ENCODE measurements at regions not wholly inside any gene's neighbourhood (a gene's known extent, or its start where the extent isn't known, plus 50 kb on each side); places are given as distances from the start of the nearest gene placed in this dataset.
"Not testable (repeated sequence)": the region's sequence is repeated elsewhere in the genome, so short reads cannot be mapped to it uniquely, and the experiment has no call there.

DNA sequence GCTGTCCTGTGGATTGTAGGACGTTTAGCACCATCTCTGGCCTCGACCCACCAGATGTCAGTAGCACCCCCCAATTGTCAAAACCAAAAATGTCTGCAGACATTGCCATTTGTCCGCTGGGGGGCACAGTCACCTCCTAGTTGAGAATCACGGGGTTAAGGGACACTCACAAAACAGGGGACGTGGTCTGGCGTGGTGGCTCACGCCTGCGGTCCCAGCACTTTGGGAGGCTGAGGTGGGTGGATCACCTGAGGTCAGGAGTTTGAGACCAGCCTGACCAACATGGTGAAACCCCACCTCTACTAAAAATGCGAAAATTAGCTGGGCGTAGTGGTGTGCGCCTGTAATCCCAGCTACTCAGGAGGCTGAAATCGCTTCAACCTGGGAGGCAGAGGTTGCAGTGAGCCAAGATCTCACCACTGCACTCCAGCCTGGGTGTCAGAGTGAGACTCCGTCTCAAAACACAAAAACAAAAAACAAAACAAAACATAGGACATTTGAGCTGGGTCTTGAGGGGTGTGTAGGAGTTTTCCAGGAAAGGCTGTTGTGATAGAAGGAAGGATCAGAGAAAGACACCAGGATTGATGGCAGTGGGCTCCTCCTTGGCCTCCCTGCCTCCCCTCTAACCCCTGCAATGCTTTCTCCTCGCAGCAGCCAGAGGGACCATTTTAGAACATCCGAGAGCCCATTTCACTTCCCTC lies 171.8 kb upstream of the GSE1 start:
- DNase-seq (ENCODE audit: low spot score), result no peak

DNA sequence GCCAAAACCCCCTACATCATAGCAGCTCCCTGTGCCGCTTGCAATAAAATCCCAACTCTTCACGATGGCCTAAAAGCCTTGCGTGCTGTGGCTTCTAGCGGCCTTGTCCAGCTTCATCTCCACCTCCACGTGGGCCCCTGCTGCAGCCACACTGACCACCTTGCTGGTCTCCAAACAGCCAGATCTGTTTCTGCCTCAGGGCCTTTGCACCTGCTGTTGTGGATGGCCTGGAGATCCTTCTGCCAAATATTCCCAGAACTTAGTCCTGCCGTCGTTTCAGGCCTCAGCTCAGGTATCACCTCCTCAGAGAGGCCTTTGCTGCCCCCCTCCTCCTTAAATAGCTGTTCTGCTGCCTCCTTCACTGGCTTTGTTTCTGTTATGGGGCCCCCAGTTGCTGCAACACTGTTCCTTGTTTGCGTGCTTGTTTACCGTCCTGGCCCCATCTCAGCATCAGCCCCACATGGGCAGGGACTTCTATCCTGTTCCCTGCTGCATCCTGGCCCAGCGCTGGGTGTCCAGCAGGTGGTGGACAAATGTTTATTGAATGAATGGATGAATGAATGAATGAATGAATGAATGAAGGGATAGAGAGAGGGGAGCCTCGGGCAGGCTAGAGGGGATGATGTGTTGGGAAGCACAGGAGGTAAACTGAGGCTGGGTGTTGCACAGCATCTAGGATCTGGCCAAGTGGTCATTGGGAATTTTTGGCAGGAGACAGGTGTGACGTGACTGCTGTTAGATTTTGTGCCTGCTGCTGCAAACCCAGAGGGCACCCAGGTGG lies 171.0 kb upstream of the GSE1 start:
- no peak for DNase-seq (ENCODE audit: low spot score)

DNA sequence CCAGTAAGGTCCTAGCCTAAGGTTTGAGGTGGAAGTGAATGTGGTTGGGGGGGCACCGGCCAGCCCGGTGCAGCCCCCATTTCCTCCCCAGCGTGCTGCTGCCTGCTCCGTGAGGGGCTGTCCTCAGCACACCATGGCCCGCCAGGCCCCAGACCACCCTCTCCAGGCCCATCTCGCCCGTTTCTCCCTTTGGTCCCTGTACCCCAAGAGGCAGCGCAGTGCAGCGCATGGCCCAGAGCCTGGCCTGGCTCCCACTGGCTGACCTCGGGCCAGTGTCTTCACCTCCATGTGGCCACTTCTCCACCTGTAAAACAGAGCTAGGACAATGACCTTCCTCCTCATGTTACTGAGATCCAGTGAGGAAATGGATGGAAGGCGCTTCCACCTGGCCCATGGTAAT lies 170.0 kb upstream of the GSE1 start:
- DNase-seq (ENCODE audit: low spot score), result no peak

DNA sequence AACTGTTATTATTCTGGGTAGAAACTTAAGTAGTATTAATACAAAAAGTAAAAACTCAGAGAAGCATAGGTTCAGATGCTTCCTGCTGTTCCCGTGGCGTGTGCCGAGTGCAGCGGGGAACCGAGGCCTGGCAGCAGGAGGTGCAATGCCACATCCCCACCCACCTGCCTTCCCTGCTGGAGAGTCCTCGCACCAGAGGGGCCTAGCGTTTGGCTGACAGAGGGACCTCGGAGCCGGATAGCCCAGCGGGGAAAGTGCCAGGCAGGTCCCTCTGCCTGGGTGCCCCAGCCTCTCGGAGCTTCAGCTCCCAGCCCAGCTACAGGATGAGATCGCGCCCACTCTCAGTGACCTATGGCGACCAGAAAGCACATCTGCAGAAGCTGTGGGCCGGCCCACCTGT lies 169.6 kb upstream of the GSE1 start:
- DNase-seq (ENCODE audit: low spot score), result no peak

DNA sequence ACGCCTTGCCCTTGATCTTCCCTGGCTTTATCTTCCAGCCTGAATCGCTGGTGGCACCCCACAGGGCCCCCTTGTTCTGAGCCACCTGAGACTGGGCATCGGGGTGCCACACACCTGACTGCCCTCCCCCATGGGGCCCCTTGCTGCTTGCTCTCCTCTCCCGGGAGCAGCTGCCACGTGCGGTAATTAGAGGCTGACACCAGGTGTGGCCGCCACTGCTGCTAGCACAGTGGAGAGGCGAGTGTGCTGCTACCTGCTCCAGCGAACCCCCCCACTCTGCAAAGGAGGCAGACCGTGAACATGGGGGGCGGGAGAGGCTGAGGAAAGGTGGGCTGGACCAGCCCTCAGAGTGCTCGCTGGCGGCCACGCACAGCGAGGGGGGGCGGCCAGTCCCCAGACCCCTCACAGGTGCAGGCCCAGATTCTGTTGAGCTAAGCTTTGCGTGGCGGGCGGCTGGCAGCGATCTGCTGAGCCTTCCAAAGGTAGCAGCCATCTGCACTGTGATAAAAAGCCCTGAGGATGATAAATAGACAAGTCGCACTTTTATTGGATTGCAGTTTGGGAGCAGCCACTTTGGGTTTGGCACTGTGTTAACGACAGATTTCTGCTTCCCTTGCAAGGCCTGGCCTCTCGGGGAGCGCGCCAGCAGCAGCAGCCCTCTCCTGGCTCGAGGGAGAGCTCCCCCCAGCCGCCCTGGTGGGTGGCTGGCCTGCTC lies 167.9 kb upstream of the GSE1 start:
- no peak for DNase-seq (ENCODE audit: low spot score)

DNA sequence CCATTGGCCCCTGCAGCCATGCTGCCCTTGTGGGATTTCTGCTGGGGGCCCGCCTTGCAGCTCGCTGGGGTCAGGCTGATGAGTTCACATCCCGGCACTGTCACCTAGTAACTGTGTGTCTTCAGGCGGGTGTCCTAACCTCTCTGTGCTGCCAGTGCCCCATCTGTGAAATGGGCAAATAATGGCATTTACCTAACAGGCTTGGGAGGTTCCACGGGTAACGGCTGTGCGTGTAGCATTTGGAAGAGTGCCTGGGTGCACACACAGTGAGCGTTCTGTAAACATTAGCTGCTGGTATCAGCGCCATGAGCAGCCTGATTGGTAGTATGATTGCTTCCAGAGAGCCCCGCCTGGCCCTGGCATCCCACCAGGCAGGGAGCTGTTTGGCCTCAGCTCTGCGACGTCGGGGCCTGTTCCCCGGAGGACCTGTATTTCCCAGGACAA lies 167.3 kb upstream of the GSE1 start:
- no peak for DNase-seq (ENCODE audit: low spot score)

DNA sequence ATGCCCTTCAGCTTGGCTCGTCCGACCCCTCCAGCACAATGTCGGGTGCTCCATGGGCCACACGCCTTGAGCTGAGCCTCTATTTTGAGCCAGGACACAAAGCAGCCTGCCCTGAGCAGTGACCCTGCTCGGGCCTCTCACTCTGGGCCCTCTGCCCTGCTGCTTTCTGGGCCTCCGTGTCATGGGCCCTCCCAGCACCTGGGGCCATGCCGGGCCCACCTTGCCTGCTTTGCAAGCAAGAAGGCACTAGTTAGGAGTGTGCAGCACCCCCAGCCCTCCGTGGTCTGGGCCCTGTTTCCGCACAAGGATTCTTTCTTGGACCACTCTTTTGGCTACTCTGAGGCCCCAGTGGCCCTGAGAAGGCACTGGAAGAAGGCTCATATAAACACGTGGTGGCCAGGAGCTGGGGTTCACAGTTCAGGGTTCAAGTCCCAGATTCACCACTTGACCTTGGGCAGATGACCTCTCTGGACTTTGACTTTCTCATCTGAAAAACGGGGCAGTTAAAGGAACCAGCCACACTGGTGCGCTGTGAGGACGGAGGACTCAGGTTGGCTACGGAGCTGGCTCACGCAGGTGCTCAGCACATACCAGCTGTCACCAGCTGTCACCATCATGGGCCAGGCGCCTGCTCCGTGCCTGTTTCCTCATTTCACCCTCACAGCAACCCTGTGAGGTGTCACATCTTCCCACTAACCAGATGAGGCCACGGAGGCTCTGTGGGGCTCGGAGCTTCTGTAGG lies 166.0 kb upstream of the GSE1 start:
- no peak for DNase-seq (ENCODE audit: low spot score)

DNA sequence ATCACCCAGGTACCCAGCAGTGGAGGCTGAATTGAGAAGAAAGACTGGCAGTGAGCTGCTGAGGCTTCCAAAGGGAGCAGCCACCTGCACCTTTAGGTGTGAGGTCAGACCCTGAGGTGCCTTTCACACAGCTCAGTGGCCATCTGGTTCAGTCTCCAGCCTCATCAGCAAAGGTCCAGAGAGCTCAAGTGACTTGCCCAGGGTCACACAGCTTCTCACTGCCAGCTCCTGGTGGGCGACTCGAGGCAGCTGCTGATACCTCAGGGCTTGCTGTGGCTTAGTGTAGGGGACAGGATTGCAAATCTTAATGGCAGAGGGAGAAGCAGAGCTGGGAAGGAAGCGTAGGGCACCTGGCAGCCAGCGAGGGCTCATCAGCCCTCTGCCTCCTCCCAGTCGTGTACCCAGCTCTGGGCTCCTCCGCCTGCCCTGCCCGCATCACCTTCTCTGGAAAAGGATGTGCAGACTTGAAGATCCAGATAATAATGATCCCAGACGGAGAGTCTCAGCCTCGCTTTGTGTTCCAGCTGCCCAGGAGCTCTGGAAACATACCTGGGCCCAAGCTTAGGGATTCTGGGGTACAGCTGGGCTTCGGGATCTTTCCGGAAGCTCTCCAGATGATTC lies 165.3 kb upstream of the GSE1 start:
- no peak for DNase-seq (ENCODE audit: low spot score)

DNA sequence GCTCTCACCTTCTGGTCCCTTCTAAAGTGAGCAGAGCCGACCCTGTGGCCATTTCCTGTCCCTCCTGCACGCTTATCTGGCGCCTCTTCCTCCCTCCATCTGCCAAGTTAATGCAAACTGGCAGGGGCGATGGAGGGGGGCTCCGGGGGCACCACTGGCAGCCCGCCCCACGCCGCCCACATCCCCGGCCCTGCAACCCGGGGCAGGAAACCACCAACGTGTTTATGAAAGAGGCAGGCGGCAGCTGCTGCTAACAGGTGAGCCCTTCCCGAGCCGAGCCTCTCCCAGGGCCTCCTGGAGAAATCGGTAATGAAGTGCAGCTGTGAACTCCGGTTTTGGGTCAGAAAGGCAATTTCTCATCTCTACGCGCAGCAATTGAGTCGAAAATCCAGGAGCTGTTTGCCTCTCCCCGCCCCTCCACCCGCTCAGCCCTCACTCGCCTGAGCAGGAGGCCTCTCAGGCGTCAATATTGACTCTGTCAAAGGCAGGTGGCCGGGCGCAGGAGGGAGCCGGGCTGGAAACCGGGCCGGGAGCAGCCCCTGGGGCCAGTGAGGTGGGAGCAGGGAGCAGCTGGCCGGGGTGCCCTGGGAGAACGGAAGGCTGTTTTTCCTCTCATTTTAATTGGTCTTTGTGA lies 164.4 kb upstream of the GSE1 start:
- DNase-seq (ENCODE audit: low spot score), result no peak

DNA sequence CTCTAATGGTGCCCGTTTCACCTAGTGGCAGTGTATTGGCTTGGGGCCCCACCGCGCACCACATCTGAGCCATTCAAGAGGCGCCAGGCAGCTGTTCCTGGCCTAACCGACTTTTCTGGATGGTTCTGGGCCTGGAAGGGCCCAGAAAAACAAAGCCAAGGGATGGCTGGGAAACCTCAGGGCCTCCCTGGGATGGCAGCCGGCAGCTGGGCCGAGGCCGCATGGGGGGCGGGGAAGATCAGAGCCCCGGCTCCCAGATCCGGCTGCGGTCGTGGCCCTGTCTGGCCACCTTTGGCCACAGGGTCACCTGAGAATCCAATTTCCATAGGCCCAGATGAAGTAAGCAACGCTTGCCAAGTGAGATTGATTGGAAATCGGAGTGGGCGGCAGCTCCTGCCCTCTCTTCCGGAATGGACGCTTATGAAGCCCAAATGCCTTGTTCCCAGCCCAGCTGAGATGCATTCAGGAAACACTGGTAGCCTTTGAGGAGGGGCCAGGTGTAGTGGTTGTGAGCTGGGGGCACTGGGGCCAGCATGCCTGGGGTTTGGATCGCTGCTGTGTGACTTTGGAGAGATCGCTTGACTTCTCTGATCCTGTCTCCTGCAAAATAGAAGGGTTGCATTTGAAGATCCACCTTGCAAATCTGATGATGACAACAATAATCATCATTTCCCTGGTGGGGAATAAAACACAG lies 163.8 kb upstream of the GSE1 start:
- DNase-seq (ENCODE audit: low spot score), result no peak

DNA sequence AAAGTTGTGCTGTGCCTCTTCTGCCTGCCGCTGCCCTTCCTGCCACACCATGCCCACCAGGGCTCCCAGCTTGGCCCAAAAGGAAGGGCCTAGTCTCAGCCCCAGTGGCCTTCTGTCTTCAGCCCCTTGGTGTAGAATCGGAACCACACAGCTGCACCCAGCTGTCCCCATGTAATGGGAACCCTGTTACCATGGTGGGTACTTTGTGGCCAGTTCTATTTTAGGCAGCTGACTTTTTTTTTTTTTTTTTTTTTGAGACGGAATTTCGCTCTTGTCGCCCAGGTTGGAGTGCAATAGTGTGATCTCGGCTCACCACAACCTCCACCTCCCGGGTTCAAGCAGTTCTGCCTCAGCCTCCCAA lies 163.3 kb upstream of the GSE1 start:
- DNase-seq (ENCODE audit: low spot score), result no peak

DNA sequence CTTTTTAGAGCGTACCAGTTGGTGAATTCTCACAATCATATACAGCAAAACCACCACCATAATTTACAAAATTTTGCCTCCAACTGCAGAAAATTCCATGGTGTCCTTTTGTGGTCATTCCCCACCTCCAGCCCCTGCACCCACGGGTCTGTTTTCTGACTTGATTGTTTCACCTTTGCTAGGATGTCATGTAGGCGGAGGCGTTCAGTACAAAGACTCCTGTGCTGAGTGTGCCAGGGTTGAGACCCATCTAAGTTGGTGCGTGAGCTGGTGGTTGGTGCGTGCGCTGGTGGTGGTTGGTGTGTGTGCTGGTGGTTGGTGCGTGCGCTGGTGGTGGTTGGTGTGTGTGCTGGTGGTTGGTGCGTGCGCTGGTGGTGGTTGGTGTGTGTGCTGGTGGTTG lies 162.0 kb upstream of the GSE1 start:
- not testable (repeated sequence) for DNase-seq (ENCODE audit: low spot score)

DNA sequence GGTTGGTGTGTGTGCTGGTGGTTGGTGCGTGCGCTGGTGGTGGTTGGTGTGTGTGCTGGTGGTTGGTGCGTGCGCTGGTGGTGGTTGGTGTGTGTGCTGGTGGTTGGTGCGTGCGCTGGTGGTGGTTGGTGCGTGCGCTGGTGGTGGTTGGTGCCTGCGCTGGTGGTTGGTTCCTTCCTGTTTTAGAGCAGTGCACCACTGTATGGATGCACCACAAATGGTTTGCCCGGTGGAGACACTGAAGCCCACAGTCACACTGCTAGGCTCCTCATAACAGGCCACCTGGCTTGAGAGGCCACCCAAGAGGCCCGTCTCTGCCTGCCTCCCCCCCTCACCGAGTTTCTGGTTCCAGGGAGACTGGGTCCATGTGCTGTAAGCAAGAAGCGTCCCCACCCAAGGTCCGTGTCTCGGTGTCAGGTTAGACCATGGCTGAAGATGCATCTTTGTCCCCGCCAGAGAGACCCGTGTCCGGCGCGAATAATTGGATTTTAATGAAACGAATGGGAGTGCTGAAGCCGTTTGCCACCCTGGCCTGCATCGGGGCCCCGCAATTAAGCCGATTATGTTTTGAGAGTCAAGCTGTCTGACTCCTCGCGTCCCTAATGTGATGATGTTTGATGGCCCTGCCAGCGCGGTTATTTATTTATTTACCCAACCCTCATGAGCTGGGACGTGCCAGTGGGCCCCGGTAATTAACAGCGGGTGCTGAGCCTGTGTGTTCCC lies 161.3 kb upstream of the GSE1 start:
- DNase-seq (ENCODE audit: low spot score), result no peak

DNA sequence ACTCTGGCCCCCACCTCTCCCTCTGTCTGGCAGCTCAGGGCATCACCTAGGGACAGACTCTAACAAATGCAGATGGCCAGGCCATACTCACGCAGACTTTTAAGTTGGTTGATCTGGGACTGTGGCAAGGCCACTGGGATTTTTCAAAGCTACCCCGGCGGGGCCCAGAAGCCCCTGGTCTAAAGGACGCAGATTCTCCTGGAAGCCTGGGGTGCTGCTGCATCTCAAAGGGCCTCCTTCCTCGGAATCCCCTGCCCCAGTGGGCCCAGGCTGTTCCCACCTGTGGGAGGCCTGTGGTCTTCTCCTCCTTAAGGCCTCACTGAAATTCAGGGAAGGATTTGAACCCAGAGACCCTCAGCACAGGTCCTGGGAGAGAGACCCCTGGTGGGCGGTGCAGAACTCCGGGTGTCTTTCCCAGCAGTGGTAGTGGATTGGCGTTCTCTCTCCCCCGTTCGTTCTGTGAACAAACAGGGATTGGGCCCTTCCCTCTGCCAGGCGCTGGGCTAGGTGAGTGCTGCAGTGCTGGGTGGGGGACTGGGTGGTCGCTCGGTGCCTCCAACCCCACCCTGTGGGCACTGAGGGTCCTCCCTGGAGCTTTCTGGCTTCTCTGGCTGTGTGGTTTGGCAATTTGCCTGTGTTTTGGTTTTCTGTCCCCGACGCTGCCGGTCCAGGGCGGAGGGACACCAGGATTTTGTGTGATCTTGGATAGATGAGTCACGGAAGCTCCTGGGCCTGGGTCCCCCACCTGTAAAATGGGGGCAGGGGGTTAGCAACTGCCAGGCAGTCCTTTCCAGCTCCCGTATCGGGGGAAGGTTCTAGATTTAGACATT lies 160.5 kb upstream of the GSE1 start:
- no peak for DNase-seq (ENCODE audit: low spot score)

DNA sequence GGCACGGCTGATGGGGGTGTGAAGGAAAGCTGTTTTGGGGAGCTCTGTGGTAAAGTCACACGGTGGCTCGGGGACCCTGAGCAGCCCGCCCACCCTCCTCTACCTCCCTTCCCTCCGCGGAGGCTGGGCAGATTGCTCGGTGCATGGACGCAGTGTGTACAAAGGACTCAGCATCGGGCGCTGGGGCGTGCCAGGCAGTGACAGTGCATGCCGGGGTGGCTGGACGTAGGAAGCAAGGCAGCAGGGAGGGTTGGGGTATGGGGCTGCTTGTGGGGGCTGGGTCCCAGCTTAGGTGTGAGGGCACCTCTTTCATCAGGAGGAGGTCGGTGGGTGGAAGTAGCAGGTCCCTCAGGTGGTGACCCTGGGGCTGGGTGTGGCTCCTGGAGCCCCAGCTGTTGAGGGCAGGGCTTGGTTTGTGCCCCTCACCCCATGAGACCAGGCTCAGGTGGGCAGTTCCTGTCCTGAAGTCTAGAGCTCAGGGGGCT lies 159.9 kb upstream of the GSE1 start:
- no peak for DNase-seq (ENCODE audit: low spot score)

DNA sequence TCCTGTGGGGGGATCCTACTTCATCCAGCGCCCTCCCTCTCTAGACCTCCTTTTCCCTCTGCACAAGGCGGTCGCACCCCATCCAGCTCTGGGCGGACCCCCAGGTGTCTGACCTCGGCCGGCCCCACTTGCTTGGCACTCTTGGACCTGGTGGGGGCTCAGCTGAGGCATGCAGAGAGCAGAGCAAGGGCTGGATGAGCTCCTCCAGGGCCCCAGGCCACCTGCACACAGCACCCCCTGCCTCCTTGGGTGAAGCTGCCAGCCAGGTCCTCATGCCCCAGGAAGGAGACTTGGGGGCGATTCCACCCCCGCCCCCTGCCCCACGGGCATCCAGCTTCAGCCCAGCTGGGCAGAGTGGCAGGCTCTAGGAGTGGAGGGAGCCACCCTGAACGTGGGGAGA lies 159.4 kb upstream of the GSE1 start:
- DNase-seq (ENCODE audit: low spot score), result no peak

DNA sequence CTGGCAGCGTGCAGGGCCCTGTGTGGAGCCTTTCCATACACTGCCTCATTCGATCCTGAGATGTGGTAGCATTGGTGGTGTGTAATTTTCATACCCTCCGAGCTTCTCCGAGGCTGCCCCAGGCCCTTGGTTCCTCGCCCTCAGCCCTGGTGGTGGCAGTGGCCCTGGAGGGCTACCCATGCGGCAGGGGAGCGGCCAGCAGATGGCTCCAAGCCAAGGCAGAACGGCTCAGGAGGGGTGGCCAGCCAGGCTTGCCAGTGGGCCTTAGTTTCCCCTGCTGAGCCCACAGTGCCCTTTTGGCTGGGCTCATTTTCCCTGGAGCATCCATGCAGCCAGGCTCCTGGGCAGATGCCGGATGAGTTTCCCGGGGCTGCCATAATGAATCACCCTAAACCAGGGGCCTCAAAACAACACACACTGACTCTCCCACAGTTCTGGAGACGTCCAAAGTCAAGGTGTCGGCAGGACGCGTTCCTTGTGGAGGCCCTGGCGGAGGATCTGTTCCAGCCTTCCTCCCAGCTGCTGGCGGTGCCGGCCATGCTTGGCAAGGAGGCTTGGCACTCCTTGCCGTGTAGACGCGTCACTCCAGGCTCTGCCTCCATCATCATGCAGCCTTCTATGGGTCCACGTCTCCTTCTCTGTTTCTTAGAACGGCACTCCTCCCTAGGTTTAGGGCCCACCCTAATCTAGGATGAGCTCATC lies 158.8 kb upstream of the GSE1 start:
- DNase-seq (ENCODE audit: low spot score), result no peak

DNA sequence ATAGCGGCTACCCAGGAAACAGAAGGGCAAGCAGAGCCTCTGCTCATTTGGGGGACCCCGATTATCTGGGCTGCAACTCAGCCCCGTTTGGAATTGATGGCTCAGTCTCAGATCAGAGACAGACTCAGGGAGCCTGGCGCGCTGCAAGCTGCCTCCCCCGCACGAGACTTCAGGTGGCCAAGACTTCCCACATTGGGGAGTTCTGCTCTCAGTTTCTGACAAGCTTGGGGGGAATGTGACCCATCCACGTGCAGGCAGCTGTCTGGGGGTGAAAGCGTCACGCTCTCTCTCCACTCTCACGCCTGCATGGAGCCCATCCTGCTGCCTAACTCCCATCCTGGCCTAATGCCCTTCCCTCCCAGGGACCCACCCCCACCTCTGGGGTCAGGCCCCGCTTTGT lies 157.6 kb upstream of the GSE1 start:
- DNase-seq (ENCODE audit: low spot score), result no peak
